ENCODE measurements at regions not wholly inside any gene's neighbourhood (a gene's known extent, or its start where the extent isn't known, plus 50 kb on each side); places are given as distances from the start of the nearest gene placed in this dataset.

- H3K9me3 ChIP-seq (replicated peaks), result no peaks in the 10 kb centered on the region
- H3K4me3 ChIP-seq, result no peak overlapping the region
- DNase-seq (ENCODE audit: low read depth in 1 of 2, low spot score in 2 of 2), result no peak
- H3K27ac ChIP-seq, result no peak overlapping the region
- no peaks in the 10 kb centered on the region for H3K27me3 ChIP-seq (replicated peaks)
- no peaks in the 10 kb centered on the region for H3K4me1 ChIP-seq (replicated peaks)
- H3K36me3 ChIP-seq, result no peaks in the 10 kb centered on the region; the same call in 1 of the 2 replicates
These were observed 161.8 kb upstream of the PCDH18 start for GRCh38 chr4:137694138-137694537.

- no peak overlapping the region for H3K27ac ChIP-seq
- no peak overlapping the region for H3K4me3 ChIP-seq
- no peaks in the 10 kb centered on the region for H3K9me3 ChIP-seq (replicated peaks)
- no peaks in the 10 kb centered on the region; the same call in 1 of the 2 replicates for H3K36me3 ChIP-seq
- DNase-seq (ENCODE audit: low read depth in 1 of 2, low spot score in 2 of 2), result no peak
- H3K27me3 ChIP-seq (replicated peaks), result no peaks in the 10 kb centered on the region
- H3K4me1 ChIP-seq (replicated peaks), result no peaks in the 10 kb centered on the region
These were observed 161.3 kb upstream of the PCDH18 start for GRCh38 chr4:137693641-137694040.

- Histone ChIP-seq H3K4me3 (no peak overlapping the region), H3K4me1 (replicated peaks) (no peaks in the 10 kb centered on the region), H3K36me3 (no peaks in the 10 kb centered on the region), H3K27ac (no peak overlapping the region), H3K9me3 (replicated peaks) (no peaks in the 10 kb centered on the region), H3K27me3 (replicated peaks) (no peaks in the 10 kb centered on the region)
- no peak for DNase-seq (ENCODE audit: low read depth in 1 of 2, low spot score in 2 of 2)
These were observed 159.9 kb upstream of the PCDH18 start for GRCh38 chr4:137692205-137692604.

- H3K9me3 ChIP-seq (replicated peaks), result no peaks in the 10 kb centered on the region
- DNase-seq (ENCODE audit: low read depth in 1 of 2, low spot score in 2 of 2), result no peak
- H3K27ac ChIP-seq, result no peak overlapping the region
- no peaks in the 10 kb centered on the region; the same call in 1 of the 2 replicates for H3K4me1 ChIP-seq (replicated peaks)
- no peaks in the 10 kb centered on the region for H3K27me3 ChIP-seq (replicated peaks)
- H3K36me3 ChIP-seq, result no peaks in the 10 kb centered on the region
- H3K4me3 ChIP-seq, result no peak overlapping the region
These were observed 156.4 kb upstream of the PCDH18 start for GRCh38 chr4:137688651-137689050.

GRCh38 chr4:137685357-137685756 lies 153.1 kb upstream of the PCDH18 start:
- Histone ChIP-seq H3K9me3 (replicated peaks) (no peaks in the 10 kb centered on the region), H3K4me1 (replicated peaks) (no peaks in the 10 kb centered on the region; the same call in 1 of the 2 replicates), H3K27me3 (replicated peaks) (no peaks in the 10 kb centered on the region), H3K27ac (no peak overlapping the region), H3K4me3 (no peak overlapping the region), H3K36me3 (no peaks in the 10 kb centered on the region)
- DNase-seq (ENCODE audit: low read depth in 1 of 2, low spot score in 2 of 2), result no peak

GRCh38 chr4:137681081-137681480 lies 148.8 kb upstream of the PCDH18 start:
- Histone ChIP-seq H3K36me3 (no peaks in the 10 kb centered on the region), H3K4me3 (no peak overlapping the region), H3K4me1 (replicated peaks) (peaks cover 14% of the 10 kb centered on the region; the same call in 1 of the 2 replicates), H3K27ac (no peak overlapping the region), H3K9me3 (replicated peaks) (no peaks in the 10 kb centered on the region), H3K27me3 (replicated peaks) (no peaks in the 10 kb centered on the region)
- DNase-seq (ENCODE audit: low read depth in 1 of 2, low spot score in 2 of 2), result no peak

GRCh38 chr4:137678796-137679195 lies 146.5 kb upstream of the PCDH18 start:
- Histone ChIP-seq H3K27me3 (replicated peaks) (no peaks in the 10 kb centered on the region), H3K9me3 (replicated peaks) (no peaks in the 10 kb centered on the region), H3K36me3 (no peaks in the 10 kb centered on the region), H3K27ac (no peak overlapping the region), H3K4me3 (no peak overlapping the region), H3K4me1 (replicated peaks) (peaks cover 17% of the 10 kb centered on the region; the same call in 1 of the 2 replicates)
- DNase-seq (ENCODE audit: low read depth in 1 of 2, low spot score in 2 of 2), result no peak

- H3K36me3 ChIP-seq, result no peaks in the 10 kb centered on the region
- H3K27me3 ChIP-seq (replicated peaks), result no peaks in the 10 kb centered on the region
- DNase-seq (ENCODE audit: low read depth in 1 of 2, low spot score in 2 of 2), result no peak
- H3K4me1 ChIP-seq (replicated peaks), result peaks cover 25% of the 10 kb centered on the region; the same call in 1 of the 2 replicates
- H3K4me3 ChIP-seq, result no peak overlapping the region
- no peak overlapping the region for H3K27ac ChIP-seq
- no peaks in the 10 kb centered on the region for H3K9me3 ChIP-seq (replicated peaks)
These were observed 145.6 kb upstream of the PCDH18 start for GRCh38 chr4:137677863-137678262.

- Histone ChIP-seq H3K27me3 (replicated peaks) (no peaks in the 10 kb centered on the region), H3K27ac (no peak overlapping the region)
These were observed 144.2 kb upstream of the PCDH18 start for GRCh38 chr4:137676357-137676998.

GRCh38 chr4:137674066-137674465 lies 141.8 kb upstream of the PCDH18 start:
- Histone ChIP-seq H3K9me3 (replicated peaks) (no peaks in the 10 kb centered on the region), H3K36me3 (no peaks in the 10 kb centered on the region), H3K4me1 (replicated peaks) (peaks cover 29% of the 10 kb centered on the region), H3K27me3 (replicated peaks) (no peaks in the 10 kb centered on the region), H3K4me3 (no peak overlapping the region), H3K27ac (no peak overlapping the region)
- DNase-seq (ENCODE audit: low read depth in 1 of 2, low spot score in 2 of 2), result no peak

More at GRCh38 chr4:137676357-137676998, 144.2 kb upstream of the PCDH18 start:
- Histone ChIP-seq H3K9me3 (replicated peaks) (no peaks in the 10 kb centered on the region), H3K36me3 (no peaks in the 10 kb centered on the region), H3K4me3 (no peak overlapping the region), H3K4me1 (replicated peaks) (peaks cover 25% of the 10 kb centered on the region; the same call in 1 of the 2 replicates)
- DNase-seq (ENCODE audit: low read depth in 1 of 2, low spot score in 2 of 2), result no peak

GRCh38 chr4:137668885-137669545 lies 136.7 kb upstream of the PCDH18 start:
- Histone ChIP-seq H3K36me3 (no peaks in the 10 kb centered on the region), H3K9me3 (replicated peaks) (no peaks in the 10 kb centered on the region), H3K27me3 (replicated peaks) (no peaks in the 10 kb centered on the region), H3K4me3 (no peak overlapping the region), H3K27ac (no peak overlapping the region), H3K4me1 (replicated peaks) (peaks cover 30% of the 10 kb centered on the region)
- no peak for DNase-seq (ENCODE audit: low read depth in 1 of 2, low spot score in 2 of 2)

GRCh38 chr4:137664416-137664815 lies 132.1 kb upstream of the PCDH18 start:
- Histone ChIP-seq H3K27me3 (replicated peaks) (no peaks in the 10 kb centered on the region), H3K4me3 (no peak overlapping the region), H3K27ac (peak overlapping the region; percentile 73), H3K4me1 (replicated peaks) (peaks cover 41% of the 10 kb centered on the region), H3K36me3 (no peaks in the 10 kb centered on the region), H3K9me3 (replicated peaks) (no peaks in the 10 kb centered on the region)
- DNase-seq (ENCODE audit: low read depth in 1 of 2, low spot score in 2 of 2), result no peak

GRCh38 chr4:137664046-137664387 lies 131.7 kb upstream of the PCDH18 start:
- H3K4me3 ChIP-seq, result no peak overlapping the region
- DNase-seq (ENCODE audit: low read depth in 1 of 2, low spot score in 2 of 2), result peak; percentile 52 to 82
- peaks cover 41% of the 10 kb centered on the region for H3K4me1 ChIP-seq (replicated peaks)
- H3K27me3 ChIP-seq (replicated peaks), result no peaks in the 10 kb centered on the region
- peak overlapping the region; percentile 73 for H3K27ac ChIP-seq
- no peaks in the 10 kb centered on the region for H3K9me3 ChIP-seq (replicated peaks)
- H3K36me3 ChIP-seq, result no peaks in the 10 kb centered on the region

- H3K4me1 ChIP-seq (replicated peaks), result peaks cover 40% of the 10 kb centered on the region
- no peaks in the 10 kb centered on the region for H3K36me3 ChIP-seq
- H3K27me3 ChIP-seq (replicated peaks), result no peaks in the 10 kb centered on the region
- DNase-seq (ENCODE audit: low read depth in 1 of 2, low spot score in 2 of 2), result no peak
- no peak overlapping the region for H3K4me3 ChIP-seq
- H3K9me3 ChIP-seq (replicated peaks), result no peaks in the 10 kb centered on the region
- H3K27ac ChIP-seq, result peak overlapping the region; percentile 73
These were observed 131.2 kb upstream of the PCDH18 start for GRCh38 chr4:137663251-137664045.
